ENCODE measurements at regions not wholly inside any gene's neighbourhood (a gene's known extent, or its start where the extent isn't known, plus 50 kb on each side); places are given as distances from the start of the nearest gene placed in this dataset.

GRCh38 chr6:22697306-22697705, 127.9 kb downstream of the HDGFL1 start:
- no peaks in the 10 kb centered on the region for H3K9me3 Mint-ChIP-seq (ENCODE audit: unreplicated experiment)
- TF ChIP-seq CTCF (IDR thresholded peaks at IDR 0.05; ENCODE audit: unreplicated experiment) = no peak
- no TSS peak for BruUV-seq (replicated peaks)
- H3K4me3 Mint-ChIP-seq (ENCODE audit: unreplicated experiment) = no peak overlapping the region
- ChIA-PET POLR2A (no interaction called here), CTCF (interaction anchor here (0.7 kb wide), 1 partner anchor 41 kb away, joined by 3 read pairs; no protein-coding TSS in a partner anchor)
- DNase-seq (ENCODE audit: unreplicated experiment) = no peak
- H3K27me3 Mint-ChIP-seq (ENCODE audit: insufficient read depth, unreplicated experiment) = no peaks in the 10 kb centered on the region
- H3K27ac Mint-ChIP-seq (ENCODE audit: low read depth, unreplicated experiment) = no peak overlapping the region
- no peaks in the 10 kb centered on the region for H3K36me3 Mint-ChIP-seq (ENCODE audit: insufficient read depth, unreplicated experiment)
- no peaks in the 10 kb centered on the region for H3K4me1 Mint-ChIP-seq (ENCODE audit: insufficient read depth, unreplicated experiment)
- intact Hi-C loops (cut with micrococcal nuclease) = no loop called here

- Mint-ChIP-seq H3K4me1 (ENCODE audit: insufficient read depth, unreplicated experiment) (no peaks in the 10 kb centered on the region), H3K9me3 (ENCODE audit: unreplicated experiment) (no peaks in the 10 kb centered on the region), H3K27me3 (ENCODE audit: insufficient read depth, unreplicated experiment) (no peaks in the 10 kb centered on the region), H3K27ac (ENCODE audit: low read depth, unreplicated experiment) (no peak overlapping the region), H3K36me3 (ENCODE audit: insufficient read depth, unreplicated experiment) (no peaks in the 10 kb centered on the region), H3K4me3 (ENCODE audit: unreplicated experiment) (no peak overlapping the region)
- DNase-seq (ENCODE audit: unreplicated experiment) = no peak
- no peak for TF ChIP-seq CTCF (IDR thresholded peaks at IDR 0.05; ENCODE audit: unreplicated experiment)
- ChIA-PET CTCF (interaction anchor here (0.6 kb wide), 1 partner anchor 1002 kb away, joined by 5 read pairs; no protein-coding TSS in a partner anchor), POLR2A (interaction anchor here (0.6 kb wide), 1 partner anchor 147 kb away, joined by 3 read pairs; no protein-coding TSS in a partner anchor)
- no TSS peak for BruUV-seq (replicated peaks)
- intact Hi-C loops (cut with micrococcal nuclease) = no loop called here
Observed at GRCh38 chr6:22699151-22699550, 129.8 kb downstream of the HDGFL1 start.

GRCh38 chr6:22706651-22707050, 137.3 kb downstream of the HDGFL1 start:
- no peaks in the 10 kb centered on the region for H3K36me3 Mint-ChIP-seq (ENCODE audit: insufficient read depth, unreplicated experiment)
- intact Hi-C loops (cut with micrococcal nuclease) = no loop called here
- ChIA-PET CTCF (no interaction called here), POLR2A (no interaction called here)
- H3K27ac Mint-ChIP-seq (ENCODE audit: low read depth, unreplicated experiment) = no peak overlapping the region
- H3K27me3 Mint-ChIP-seq (ENCODE audit: insufficient read depth, unreplicated experiment) = no peaks in the 10 kb centered on the region
- no TSS peak for BruUV-seq (replicated peaks)
- no peak for DNase-seq (ENCODE audit: unreplicated experiment)
- H3K4me1 Mint-ChIP-seq (ENCODE audit: insufficient read depth, unreplicated experiment) = no peaks in the 10 kb centered on the region
- no peak overlapping the region for H3K4me3 Mint-ChIP-seq (ENCODE audit: unreplicated experiment)
- no peaks in the 10 kb centered on the region for H3K9me3 Mint-ChIP-seq (ENCODE audit: unreplicated experiment)
- TF ChIP-seq CTCF (IDR thresholded peaks at IDR 0.05; ENCODE audit: unreplicated experiment) = no peak

- CTCF ChIA-PET = no interaction called here
- Mint-ChIP-seq H3K4me3 (ENCODE audit: unreplicated experiment) (no peak overlapping the region), H3K27ac (ENCODE audit: low read depth, unreplicated experiment) (no peak overlapping the region), H3K27me3 (ENCODE audit: insufficient read depth, unreplicated experiment) (no peaks in the 10 kb centered on the region), H3K36me3 (ENCODE audit: insufficient read depth, unreplicated experiment) (no peaks in the 10 kb centered on the region), H3K4me1 (ENCODE audit: insufficient read depth, unreplicated experiment) (no peaks in the 10 kb centered on the region), H3K9me3 (ENCODE audit: unreplicated experiment) (no peaks in the 10 kb centered on the region)
- POLR2A ChIA-PET = no interaction called here
- DNase-seq (ENCODE audit: unreplicated experiment) = no peak
- no peak for TF ChIP-seq CTCF (IDR thresholded peaks at IDR 0.05; ENCODE audit: unreplicated experiment)
- intact Hi-C loops (cut with micrococcal nuclease) = no loop called here
- no TSS peak for BruUV-seq (replicated peaks)
Observed at GRCh38 chr6:22708469-22708868, 139.1 kb downstream of the HDGFL1 start.
